ENCODE measurements at regions not wholly inside any gene's neighbourhood (a gene's known extent, or its start where the extent isn't known, plus 50 kb on each side); places are given as distances from the start of the nearest gene placed in this dataset.

- TF ChIP-seq CTCF (IDR thresholded peaks at IDR 0.05; ENCODE audit: poor library complexity, severe bottlenecking): no peak
- no peak for TF ChIP-seq TAF1 (IDR thresholded peaks at IDR 0.05; ENCODE audit: low read depth)
- TF ChIP-seq POLR2AphosphoS5 (IDR thresholded peaks at IDR 0.05): no peak
- TF ChIP-seq MXI1 (conservative IDR thresholded peaks at IDR 0.05; ENCODE audit: poor library complexity, severe bottlenecking): no peak
- no peak for TF ChIP-seq RAD21 (conservative IDR thresholded peaks at IDR 0.05)
- TF ChIP-seq EP300 (conservative IDR thresholded peaks at IDR 0.05; ENCODE audit: poor library complexity, severe bottlenecking): no peak
- TF ChIP-seq EZH2 (IDR thresholded peaks at IDR 0.05; ENCODE audit: borderline replicate concordance, insufficient read depth, low read length, poor library complexity, severe bottlenecking): no peak
- TF ChIP-seq REST (IDR thresholded peaks at IDR 0.05; ENCODE audit: borderline replicate concordance): no peak
- TF ChIP-seq SMC3 (conservative IDR thresholded peaks at IDR 0.05; ENCODE audit: poor library complexity): no peak
These were observed 184.6 kb upstream of the PHYHIPL start for GRCh38 chr10:58991856-58992255.
